GM19438 (cell line): ENCODE measurements at regions not wholly inside any gene's neighbourhood (a gene's known extent, or its start where the extent isn't known, plus 50 kb on each side); places are given as distances from the start of the nearest gene placed in this dataset.
A peak's percentile ranks its signal among the peaks of the same experiment; 100 is the strongest.

Experiments
- ATAC-seq: cut with Tn5 transposase; IDR thresholded peaks from one replicate; pipeline ENCODE4 v1.9.1; 2021; ENCODE audit warnings: low read depth; ENCODE audit not compliant: unreplicated experiment

DNA sequence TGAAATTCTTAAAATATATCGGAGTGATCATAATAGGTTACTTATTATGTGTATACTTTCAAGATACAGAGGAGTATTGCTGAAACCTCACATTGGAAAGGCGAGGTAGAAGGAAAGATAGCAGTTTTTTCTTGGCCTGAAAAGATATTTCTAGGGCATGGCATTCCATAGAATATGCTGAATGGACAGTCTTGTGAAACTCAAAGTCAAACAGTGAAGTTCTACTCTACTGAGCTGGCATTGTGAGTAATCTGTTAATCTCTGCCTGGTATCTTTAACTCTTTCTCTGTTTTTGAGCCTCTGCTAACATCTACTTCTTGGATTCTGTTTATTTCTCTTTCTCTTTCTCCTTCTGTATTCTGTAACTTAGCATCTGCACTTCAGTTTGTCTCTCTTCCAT is 176.3 kb upstream of the ZBTB20 start:
- no peak for ATAC-seq

- no peak for ATAC-seq
Observed at GRCh38 chr3:115324056-115324455, 177.0 kb upstream of the ZBTB20 start.

GRCh38 chr3:115325539-115325938 is 178.5 kb upstream of the ZBTB20 start:
- no peak for ATAC-seq

GRCh38 chr3:115330430-115330829 is 183.3 kb upstream of the ZBTB20 start:
- ATAC-seq, result no peak

- ATAC-seq, result no peak
Observed at GRCh38 chr3:115332998-115333397, 185.9 kb upstream of the ZBTB20 start.

- no peak for ATAC-seq
Observed at GRCh38 chr3:115336836-115337235, 189.7 kb upstream of the ZBTB20 start.

GRCh38 chr3:115340586-115340985 is 193.5 kb upstream of the ZBTB20 start:
- no peak for ATAC-seq

DNA sequence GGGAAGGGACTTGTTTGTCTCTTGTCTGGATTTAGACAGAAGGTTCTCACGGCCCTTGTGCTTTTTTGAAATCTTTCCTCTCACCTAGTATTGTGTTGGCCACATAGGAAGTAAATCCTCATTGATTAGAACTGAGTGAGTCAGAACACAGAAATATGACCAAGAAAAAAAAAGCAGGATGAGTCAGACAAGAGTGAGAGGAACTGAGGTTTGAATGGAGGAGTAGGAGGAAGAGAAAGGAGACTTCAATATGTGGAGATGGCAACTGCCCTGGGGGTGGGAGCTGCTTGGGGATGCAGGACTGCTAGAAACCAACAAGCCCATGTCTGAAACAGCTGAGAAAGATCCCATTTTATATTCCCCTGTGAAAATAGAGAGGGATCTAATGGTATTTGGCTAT is 194.1 kb upstream of the ZBTB20 start:
- no peak for ATAC-seq

DNA sequence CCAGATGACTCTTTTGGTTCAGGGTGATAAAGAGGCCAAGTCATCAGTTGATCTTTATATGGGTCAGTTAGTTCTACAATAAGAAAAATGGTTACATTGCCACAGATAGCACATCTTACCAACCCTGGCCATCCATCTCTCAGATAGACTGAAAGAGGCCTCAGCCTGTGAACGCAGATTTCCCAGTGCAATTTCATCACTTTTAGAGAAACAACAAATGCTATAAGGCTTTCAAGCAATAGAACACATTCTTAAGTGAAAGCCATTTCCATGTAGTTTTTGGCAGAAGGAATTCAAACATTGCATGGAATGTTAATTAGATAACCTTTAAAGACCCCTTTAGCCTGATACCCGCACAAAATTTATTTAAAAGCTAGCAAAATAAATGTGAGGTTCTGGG is 200.6 kb upstream of the ZBTB20 start:
- ATAC-seq, result no peak

- no peak for ATAC-seq
Observed at GRCh38 chr3:115348412-115348811, 201.3 kb upstream of the ZBTB20 start.

- ATAC-seq, result no peak
Observed at GRCh38 chr3:115348951-115349745, 202.1 kb upstream of the ZBTB20 start.

DNA sequence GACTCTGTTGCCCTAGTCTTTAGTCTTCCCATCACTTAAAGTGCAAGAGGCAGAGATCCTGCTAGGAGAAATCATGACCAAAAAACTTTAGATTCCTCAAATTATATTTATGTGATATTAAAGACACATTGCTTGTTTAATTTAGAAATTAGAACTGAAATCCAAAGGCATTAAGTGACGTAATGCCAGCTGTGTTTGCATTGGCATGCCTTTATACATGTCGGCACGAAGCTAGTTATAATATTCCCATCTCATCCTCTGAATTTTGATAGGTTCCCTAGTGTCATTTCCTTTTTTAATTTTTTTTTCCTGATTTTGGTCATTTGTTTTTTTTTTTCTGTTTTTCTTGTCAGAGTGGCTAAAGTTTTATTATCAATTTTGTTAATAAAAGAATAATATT is 203.5 kb upstream of the ZBTB20 start:
- no peak for ATAC-seq

DNA sequence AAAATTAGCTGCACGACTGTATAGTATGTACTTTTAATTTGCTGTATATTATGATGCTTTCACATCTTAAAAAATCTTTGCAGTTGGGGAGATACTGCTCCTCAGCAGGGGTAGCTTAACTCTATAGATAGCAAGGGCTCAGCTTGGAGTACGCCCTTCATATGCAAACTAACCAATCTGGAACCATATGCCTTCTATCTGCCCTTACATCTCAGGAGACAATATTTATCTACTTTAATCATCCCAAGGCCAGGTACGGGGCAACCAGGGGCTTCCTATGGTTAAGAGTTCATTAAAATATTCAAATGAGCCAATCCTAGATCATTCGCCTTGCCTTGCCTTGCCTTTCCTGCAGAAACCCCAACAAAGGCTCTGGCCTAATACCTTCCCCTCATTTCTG is 204.1 kb upstream of the ZBTB20 start:
- ATAC-seq, result no peak

GRCh38 chr3:115354010-115354409 is 206.9 kb upstream of the ZBTB20 start:
- ATAC-seq, result no peak

- no peak for ATAC-seq
Observed at GRCh38 chr3:115357456-115357855, 210.4 kb upstream of the ZBTB20 start.

- ATAC-seq, result peak; percentile 97
Observed at GRCh38 chr3:115359536-115359935, 212.4 kb upstream of the ZBTB20 start.

DNA sequence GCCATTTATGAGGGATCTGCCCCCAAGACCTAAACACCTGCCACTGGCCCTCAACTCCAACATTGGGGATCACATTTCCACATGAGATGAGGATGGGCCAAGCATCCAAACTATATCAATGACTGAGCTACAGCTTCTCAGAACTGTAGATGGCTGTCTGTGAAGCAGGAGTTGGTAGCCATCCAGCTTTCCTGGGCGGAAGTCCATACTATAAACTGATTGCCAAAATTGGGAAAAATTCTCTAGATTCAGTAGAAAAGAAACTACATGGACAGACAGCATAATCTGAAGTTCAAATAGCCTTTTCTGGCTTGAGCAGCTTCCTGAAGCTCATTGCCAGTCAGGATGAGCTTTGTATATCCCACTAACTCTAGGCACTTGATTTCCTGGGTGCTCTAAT is 214.7 kb upstream of the ZBTB20 start:
- ATAC-seq, result no peak

- no peak for ATAC-seq
Observed at GRCh38 chr3:115363071-115363470, 216.0 kb upstream of the ZBTB20 start.

- ATAC-seq, result no peak
Observed at GRCh38 chr3:115369021-115369420, 221.9 kb upstream of the ZBTB20 start.

DNA sequence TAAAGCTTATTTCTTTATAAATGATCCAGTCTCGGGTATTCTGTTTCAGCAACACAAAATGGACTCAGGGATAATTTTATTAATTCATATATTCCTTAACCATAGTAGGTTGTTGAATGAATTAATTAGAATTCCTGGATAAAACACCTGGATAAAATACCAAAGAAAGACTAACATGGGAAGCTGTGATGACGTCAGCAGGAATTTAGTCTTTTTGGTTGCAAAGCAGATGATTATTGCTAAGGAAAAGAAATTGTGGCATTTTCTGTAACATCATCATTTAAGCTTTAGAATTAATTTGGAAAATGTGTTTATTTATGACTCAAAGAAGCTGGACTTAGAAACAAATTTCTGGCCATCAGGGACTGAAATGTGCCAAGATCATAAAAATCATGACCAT is 228.3 kb upstream of the ZBTB20 start:
- no peak for ATAC-seq

- no peak for ATAC-seq
Observed at GRCh38 chr3:115380883-115381572, 233.9 kb upstream of the ZBTB20 start.

- ATAC-seq, result no peak
Observed at GRCh38 chr3:115381573-115381912, 234.5 kb upstream of the ZBTB20 start.
